ENCODE measurements at regions not wholly inside any gene's neighbourhood (a gene's known extent, or its start where the extent isn't known, plus 50 kb on each side); places are given as distances from the start of the nearest gene placed in this dataset.
"Not testable (repeated sequence)": the region's sequence is repeated elsewhere in the genome, so short reads cannot be mapped to it uniquely, and the experiment has no call there.

GRCh38 chr2:128603411-128603924 lies 284.8 kb upstream of the HS6ST1 start:
- 0 out of 2 replicates have a peak, but pooled peaks cover 3% of the 10 kb centered on the region for H3F3A ChIP-seq (ENCODE audit: control insufficient read depth, insufficient read depth)
- H3K79me2 ChIP-seq (ENCODE audit: control insufficient read depth, low read length), result no peaks in the 10 kb centered on the region
- H4K20me1 ChIP-seq (ENCODE audit: control insufficient read depth, insufficient read depth, low read depth, low read length), result no peaks in the 10 kb centered on the region
- no peak overlapping the region for H3K27ac ChIP-seq (ENCODE audit: low read depth, low read length)
- no peak overlapping the region for H3K4me3 ChIP-seq (ENCODE audit: low read length)
- H3K9me2 ChIP-seq (replicated peaks; ENCODE audit: control insufficient read depth, low read length), result no peaks in the 10 kb centered on the region
- no peak overlapping the region for H3K4me2 ChIP-seq (ENCODE audit: low read length)
- H3K9me3 ChIP-seq (ENCODE audit: control insufficient read depth, insufficient read depth, low read length), result no peaks in the 10 kb centered on the region
- H3K36me3 ChIP-seq (ENCODE audit: control insufficient read depth, low read length), result no peaks in the 10 kb centered on the region
- H3K27me3 ChIP-seq (ENCODE audit: control insufficient read depth, low read length), result no peaks in the 10 kb centered on the region
- TF ChIP-seq CTCF (IDR thresholded peaks at IDR 0.05; ENCODE audit: low read depth, low read length, poor library complexity, severe bottlenecking) (no peak), EZH2phosphoT487 (IDR thresholded peaks at IDR 0.05; ENCODE audit: borderline replicate concordance, low read length) (no peak)
- H3K4me1 ChIP-seq (ENCODE audit: control insufficient read depth, low read length), result peaks cover 41% of the 10 kb centered on the region

DNA sequence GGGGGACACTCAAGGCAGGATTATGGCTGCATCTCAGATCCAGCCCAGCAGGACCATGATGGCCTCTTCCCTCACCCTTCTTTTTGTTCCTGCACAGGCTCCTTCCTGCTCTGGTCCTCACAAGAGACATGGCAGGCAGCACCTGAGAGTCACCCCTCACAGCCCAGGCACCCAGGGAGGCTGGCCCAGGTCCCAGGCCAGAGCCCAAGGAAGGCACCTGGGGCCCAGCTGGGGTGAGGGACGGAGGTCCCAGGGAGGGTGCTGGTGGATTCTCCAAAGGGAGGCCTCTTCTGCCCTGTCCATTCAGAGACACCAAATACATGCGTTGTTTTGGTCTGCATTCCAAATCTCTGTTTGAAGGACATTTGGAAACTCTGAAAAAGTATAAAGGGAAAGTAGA lies 285.4 kb upstream of the HS6ST1 start:
- Histone ChIP-seq H3K79me2 (ENCODE audit: control insufficient read depth, low read length) (no peaks in the 10 kb centered on the region), H3F3A (ENCODE audit: control insufficient read depth, insufficient read depth) (0 out of 2 replicates have a peak, but pooled peaks cover 3% of the 10 kb centered on the region), H3K9me3 (ENCODE audit: control insufficient read depth, insufficient read depth, low read length) (no peaks in the 10 kb centered on the region), H3K27me3 (ENCODE audit: control insufficient read depth, low read length) (no peaks in the 10 kb centered on the region), H4K20me1 (ENCODE audit: control insufficient read depth, insufficient read depth, low read depth, low read length) (no peaks in the 10 kb centered on the region), H3K4me2 (ENCODE audit: low read length) (no peak overlapping the region), H3K9me2 (replicated peaks; ENCODE audit: control insufficient read depth, low read length) (no peaks in the 10 kb centered on the region), H3K36me3 (ENCODE audit: control insufficient read depth, low read length) (no peaks in the 10 kb centered on the region), H3K27ac (ENCODE audit: low read depth, low read length) (no peak overlapping the region), H3K4me3 (ENCODE audit: low read length) (no peak overlapping the region), H3K4me1 (ENCODE audit: control insufficient read depth, low read length) (peaks cover 35% of the 10 kb centered on the region)
- no peak for TF ChIP-seq EZH2phosphoT487 (IDR thresholded peaks at IDR 0.05; ENCODE audit: borderline replicate concordance, low read length)
- no peak for TF ChIP-seq CTCF (IDR thresholded peaks at IDR 0.05; ENCODE audit: low read depth, low read length, poor library complexity, severe bottlenecking)

- H3K36me3 ChIP-seq (ENCODE audit: control insufficient read depth, low read length), result not testable (repeated sequence)
Measured at GRCh38 chr2:128604581-128604980, 285.9 kb upstream of the HS6ST1 start.

GRCh38 chr2:128605421-128605820 lies 286.8 kb upstream of the HS6ST1 start:
- no peaks in the 10 kb centered on the region for H3K27me3 ChIP-seq (ENCODE audit: control insufficient read depth, low read length)

More at GRCh38 chr2:128604581-128604980, 285.9 kb upstream of the HS6ST1 start:
- H3K27me3 ChIP-seq (ENCODE audit: control insufficient read depth, low read length); H3K9me2 ChIP-seq (replicated peaks; ENCODE audit: control insufficient read depth, low read length); H3K79me2 ChIP-seq (ENCODE audit: control insufficient read depth, low read length); H3K9me3 ChIP-seq (ENCODE audit: control insufficient read depth, insufficient read depth, low read length); H3K27ac ChIP-seq (ENCODE audit: low read depth, low read length); H3K4me3 ChIP-seq (ENCODE audit: low read length); H4K20me1 ChIP-seq (ENCODE audit: control insufficient read depth, insufficient read depth, low read depth, low read length); H3K4me2 ChIP-seq (ENCODE audit: low read length); H3F3A ChIP-seq (ENCODE audit: control insufficient read depth, insufficient read depth): not testable (repeated sequence)
- peaks cover 30% of the 10 kb centered on the region for H3K4me1 ChIP-seq (ENCODE audit: control insufficient read depth, low read length)

More at GRCh38 chr2:128605421-128605820, 286.8 kb upstream of the HS6ST1 start:
- Histone ChIP-seq H3K4me3 (ENCODE audit: low read length) (no peak overlapping the region), H3K9me3 (ENCODE audit: control insufficient read depth, insufficient read depth, low read length) (no peaks in the 10 kb centered on the region), H3K4me2 (ENCODE audit: low read length) (no peak overlapping the region), H4K20me1 (ENCODE audit: control insufficient read depth, insufficient read depth, low read depth, low read length) (no peaks in the 10 kb centered on the region), H3K27ac (ENCODE audit: low read depth, low read length) (no peak overlapping the region), H3F3A (ENCODE audit: control insufficient read depth, insufficient read depth) (no peaks in the 10 kb centered on the region), H3K79me2 (ENCODE audit: control insufficient read depth, low read length) (no peaks in the 10 kb centered on the region), H3K36me3 (ENCODE audit: control insufficient read depth, low read length) (no peaks in the 10 kb centered on the region), H3K4me1 (ENCODE audit: control insufficient read depth, low read length) (peaks cover 21% of the 10 kb centered on the region), H3K9me2 (replicated peaks; ENCODE audit: control insufficient read depth, low read length) (no peaks in the 10 kb centered on the region)
- TF ChIP-seq EZH2phosphoT487 (IDR thresholded peaks at IDR 0.05; ENCODE audit: borderline replicate concordance, low read length) (no peak), CTCF (IDR thresholded peaks at IDR 0.05; ENCODE audit: low read depth, low read length, poor library complexity, severe bottlenecking) (no peak)

All from DOHH2 (cell line).